HG03095 (cell line): ENCODE measurements at regions not wholly inside any gene's neighbourhood (a gene's known extent, or its start where the extent isn't known, plus 50 kb on each side); places are given as distances from the start of the nearest gene placed in this dataset.

ENCODE experiments used
- ATAC-seq: cut with Tn5 transposase; IDR thresholded peaks from one replicate; pipeline ENCODE4 v1.9.1; 2021; ENCODE audit warnings: moderate library complexity; ENCODE audit not compliant: unreplicated experiment

GRCh38 chr21:38920631-38921398, 115.1 kb downstream of the ETS2 start:
- ATAC-seq = no peak

GRCh38 chr21:38918607-38919346, 113.0 kb downstream of the ETS2 start:
- no peak for ATAC-seq

GRCh38 chr21:38917043-38917774, 111.5 kb downstream of the ETS2 start:
- ATAC-seq = no peak

GRCh38 chr21:38916214-38916964, 110.7 kb downstream of the ETS2 start:
- ATAC-seq = no peak

GRCh38 chr21:38915546-38915945, 109.8 kb downstream of the ETS2 start:
- no peak for ATAC-seq

GRCh38 chr21:38914528-38915293, 109.0 kb downstream of the ETS2 start:
- ATAC-seq = no peak

GRCh38 chr21:38913893-38914527, 108.3 kb downstream of the ETS2 start:
- no peak for ATAC-seq

- no peak for ATAC-seq
Observed at GRCh38 chr21:38913120-38913892, 107.6 kb downstream of the ETS2 start.

- no peak for ATAC-seq
Observed at GRCh38 chr21:38912789-38913119, 107.0 kb downstream of the ETS2 start.

- ATAC-seq = no peak
Observed at GRCh38 chr21:38912102-38912629, 106.4 kb downstream of the ETS2 start.

- ATAC-seq = no peak
Observed at GRCh38 chr21:38911484-38912101, 105.9 kb downstream of the ETS2 start.

GRCh38 chr21:38910390-38911067, 104.8 kb downstream of the ETS2 start:
- no peak for ATAC-seq

GRCh38 chr21:38909929-38910328, 104.2 kb downstream of the ETS2 start:
- no peak for ATAC-seq

GRCh38 chr21:38909109-38909508, 103.4 kb downstream of the ETS2 start:
- ATAC-seq = no peak

- no peak for ATAC-seq
Observed at GRCh38 chr21:38908537-38908936, 102.8 kb downstream of the ETS2 start.

- ATAC-seq = no peak
Observed at GRCh38 chr21:38905752-38906151, 100.0 kb downstream of the ETS2 start.

- ATAC-seq = no peak
Observed at GRCh38 chr21:38905328-38905727, 99.6 kb downstream of the ETS2 start.

- no peak for ATAC-seq
Observed at GRCh38 chr21:38903690-38904139, 98.0 kb downstream of the ETS2 start.
